HG03558 (cell line): ENCODE measurements at regions not wholly inside any gene's neighbourhood (a gene's known extent, or its start where the extent isn't known, plus 50 kb on each side); places are given as distances from the start of the nearest gene placed in this dataset.
"Not testable (repeated sequence)": the region's sequence is repeated elsewhere in the genome, so short reads cannot be mapped to it uniquely, and the experiment has no call there.

ENCODE experiments used
- ATAC-seq: cut with Tn5 transposase; IDR thresholded peaks from one replicate; pipeline ENCODE4 v1.9.1; 2021; ENCODE audit warnings: moderate number of reproducible peaks; ENCODE audit not compliant: unreplicated experiment; ENCODE audit errors: extremely low read depth

DNA sequence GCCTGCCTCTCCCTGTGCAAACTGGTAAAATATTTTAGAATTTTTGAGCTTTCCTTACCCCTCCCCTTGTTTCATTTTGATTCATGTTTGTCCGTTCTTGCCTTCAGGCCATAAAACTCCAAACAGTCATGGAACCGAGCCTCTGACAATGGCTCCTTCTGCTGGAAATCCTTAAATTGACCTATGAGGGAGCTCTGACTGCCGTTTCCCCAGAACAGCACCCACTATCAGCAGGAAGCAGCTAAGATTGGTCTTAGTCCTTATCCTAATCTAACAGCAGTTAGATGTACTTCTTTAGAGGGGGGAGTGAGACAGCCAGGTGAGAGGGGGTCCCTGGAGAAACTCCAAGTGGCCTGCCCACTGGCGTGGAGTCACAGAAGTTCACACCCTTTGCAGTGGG is 106.7 kb downstream of the FAM174A start:
- ATAC-seq, result no peak

- no peak for ATAC-seq
These were observed 108.3 kb downstream of the FAM174A start for GRCh38 chr5:100643473-100643872.

- ATAC-seq, result no peak
These were observed 109.0 kb downstream of the FAM174A start for GRCh38 chr5:100644185-100644584.

GRCh38 chr5:100644776-100645175 is 109.6 kb downstream of the FAM174A start:
- no peak for ATAC-seq

DNA sequence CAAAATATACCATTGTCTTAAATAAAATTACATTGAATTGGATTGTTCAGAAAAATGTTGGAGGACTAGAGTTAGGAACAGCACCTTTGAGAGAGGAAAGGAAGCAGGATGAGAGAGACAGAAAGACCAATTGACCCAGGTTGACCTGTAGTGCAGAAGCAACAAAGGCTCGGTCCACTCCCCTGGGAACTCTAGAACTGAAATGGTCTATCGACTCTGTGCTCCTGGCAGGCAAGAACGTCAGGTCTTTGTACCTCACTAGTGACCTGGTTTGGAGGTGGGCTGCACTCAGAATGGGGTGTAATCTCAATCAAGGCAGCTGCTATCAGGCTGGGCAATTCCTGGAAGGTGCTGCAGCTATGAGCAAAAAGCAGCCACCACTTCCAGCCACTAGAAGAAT is 110.8 kb downstream of the FAM174A start:
- no peak for ATAC-seq

DNA sequence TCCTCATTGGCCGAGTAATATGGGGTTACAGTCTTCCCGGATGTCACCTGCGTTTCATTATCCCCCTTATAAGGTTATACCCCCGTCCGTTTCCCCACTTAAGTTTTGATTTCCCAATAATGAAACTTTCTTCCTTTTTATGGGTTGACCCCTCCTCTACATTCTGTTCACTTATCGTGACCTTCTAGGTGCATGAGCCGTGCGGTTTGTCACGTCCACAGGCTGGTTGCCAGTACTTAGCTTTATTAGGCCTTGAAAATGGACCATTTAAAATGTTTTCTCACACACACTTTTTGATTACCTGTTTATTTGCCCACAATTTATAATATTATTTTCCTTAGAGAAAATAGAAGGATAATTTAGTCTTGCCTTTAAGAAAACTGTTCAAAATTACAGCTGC is 111.5 kb downstream of the FAM174A start:
- no peak for ATAC-seq

DNA sequence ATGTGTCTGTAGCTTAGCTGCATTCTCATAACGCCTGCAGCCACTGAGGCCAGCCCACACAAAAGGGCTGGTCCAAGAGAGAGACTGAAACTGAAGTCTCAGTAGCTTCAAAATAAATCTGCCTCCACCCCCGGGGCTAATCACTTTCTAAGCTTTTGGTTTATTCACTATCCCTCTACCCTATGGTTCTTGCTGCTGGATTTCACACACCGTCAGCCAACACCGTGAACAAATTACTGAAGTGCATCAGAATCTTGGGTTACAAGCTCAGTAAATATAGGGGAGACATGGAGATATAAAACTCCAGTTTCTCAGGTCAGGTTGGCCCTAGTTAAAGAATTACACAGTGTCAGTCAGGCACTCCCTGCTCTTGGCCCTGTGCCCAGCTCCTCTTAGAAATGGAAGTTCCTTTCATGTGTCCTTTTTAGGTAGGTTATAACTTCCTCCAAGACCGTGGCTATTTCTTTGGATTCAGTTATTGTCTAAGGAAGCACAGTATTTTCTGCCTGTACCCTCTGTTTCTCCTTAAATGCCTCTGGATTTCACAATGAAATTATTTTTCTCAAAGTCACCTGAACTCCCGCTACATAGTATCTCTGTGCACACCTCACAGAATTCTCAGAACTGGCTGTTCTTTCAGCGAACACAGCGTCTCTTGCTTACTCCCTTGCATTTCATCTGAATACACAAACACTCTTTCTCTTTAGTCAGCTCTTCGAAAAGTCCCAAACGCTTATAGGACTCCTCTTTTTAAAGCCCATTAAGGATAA is 112.5 kb downstream of the FAM174A start:
- no peak for ATAC-seq

- no peak for ATAC-seq
These were observed 119.7 kb downstream of the FAM174A start for GRCh38 chr5:100654895-100655294.

DNA sequence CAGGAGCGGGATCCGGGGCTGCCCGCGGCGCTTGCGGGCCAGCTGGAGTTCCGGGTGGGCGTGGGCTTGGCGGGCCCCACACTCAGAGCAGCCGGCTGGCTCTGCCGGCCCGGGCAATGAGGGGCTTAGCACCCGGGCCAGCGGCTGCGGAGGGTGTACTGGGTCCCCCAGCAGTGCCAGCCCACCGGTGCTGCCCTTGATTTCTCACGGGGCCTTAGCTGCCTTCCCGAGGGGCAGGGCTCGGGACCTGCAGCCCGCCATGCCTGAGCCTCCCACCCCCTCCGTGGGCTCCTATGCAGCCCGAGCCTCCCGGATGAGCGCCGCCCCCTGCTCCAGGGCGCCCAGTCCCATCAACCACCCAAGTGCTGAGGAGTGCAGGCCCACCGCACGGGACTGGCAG is 121.6 kb downstream of the FAM174A start:
- ATAC-seq, result not testable (repeated sequence)

- no peak for ATAC-seq
These were observed 124.1 kb downstream of the FAM174A start for GRCh38 chr5:100659080-100659795.

DNA sequence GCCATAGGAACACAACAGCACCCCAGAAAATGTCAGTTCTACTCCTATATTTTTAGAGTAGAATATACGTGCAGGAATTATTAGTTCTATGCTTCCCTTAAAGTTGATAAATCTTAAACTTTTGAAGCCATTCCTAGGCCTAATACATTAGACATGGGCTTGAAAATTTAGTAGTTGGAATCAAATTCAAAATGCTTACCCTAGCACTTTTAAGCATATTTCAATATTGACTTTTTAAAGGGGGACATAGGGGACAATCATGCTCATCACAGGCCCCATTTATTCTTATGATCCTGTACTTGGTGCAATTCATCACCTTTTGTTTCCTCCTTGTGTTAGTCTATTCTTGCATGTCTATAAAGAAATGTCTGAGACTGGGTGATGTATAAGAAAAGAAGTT is 129.0 kb downstream of the FAM174A start:
- no peak for ATAC-seq

- ATAC-seq, result no peak
These were observed 132.0 kb downstream of the FAM174A start for GRCh38 chr5:100667161-100667630.

GRCh38 chr5:100668511-100668910 is 133.3 kb downstream of the FAM174A start:
- no peak for ATAC-seq

DNA sequence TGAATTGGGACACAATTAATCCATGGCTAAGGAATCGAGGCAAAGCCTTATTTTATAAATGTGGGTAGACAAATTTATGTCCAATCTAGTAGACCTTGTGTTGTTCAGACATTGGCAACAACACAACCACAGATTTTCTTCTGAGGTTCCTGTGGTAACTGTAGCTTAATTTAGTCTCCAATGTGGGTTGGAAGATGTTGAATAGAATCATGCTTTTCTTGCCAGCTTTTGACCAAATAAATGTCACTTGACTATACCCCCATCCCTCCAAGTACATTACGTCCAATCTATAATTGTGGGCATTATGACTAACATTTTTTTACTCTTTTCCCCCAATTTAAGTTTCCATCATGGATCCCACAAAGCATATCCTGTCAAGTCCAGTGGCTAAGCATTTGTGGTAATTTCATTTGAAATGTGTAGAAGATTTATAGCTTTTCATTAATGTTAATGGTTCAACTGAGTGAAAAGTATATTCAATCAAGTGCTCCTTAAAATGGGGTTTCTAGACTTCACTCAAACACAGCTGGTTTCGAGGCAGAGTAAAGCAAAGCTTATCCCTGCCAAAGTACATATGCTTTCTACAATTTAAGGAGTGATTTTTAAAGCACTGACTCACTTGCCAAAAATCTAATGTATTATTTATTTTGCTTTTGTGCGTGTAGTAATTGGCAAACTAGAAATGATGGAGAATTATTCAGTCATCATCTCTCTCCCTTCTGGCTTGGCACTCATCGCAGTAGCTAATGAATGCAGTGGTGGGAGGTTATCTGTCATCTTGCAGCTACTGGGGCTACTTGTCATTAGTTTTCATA is 141.8 kb downstream of the FAM174A start:
- ATAC-seq, result no peak

DNA sequence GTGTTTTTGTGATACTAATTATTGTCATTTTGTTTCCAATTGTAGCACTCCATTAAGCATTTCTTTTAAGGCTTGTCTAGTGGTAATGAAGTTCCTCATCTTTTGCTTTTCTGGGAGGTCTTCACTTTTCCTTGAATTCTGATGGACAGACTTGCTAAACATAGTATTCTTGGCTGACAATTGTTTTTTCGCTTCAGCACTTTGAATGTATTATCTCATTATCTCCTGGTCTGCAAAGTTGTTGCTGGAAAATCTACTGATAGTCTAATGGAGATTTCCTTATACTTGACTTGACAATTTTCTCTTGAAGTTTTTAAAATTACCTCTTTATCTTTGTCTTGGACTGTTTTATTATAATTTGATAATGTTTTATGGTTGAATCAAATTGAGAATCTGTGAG is 147.5 kb downstream of the FAM174A start:
- ATAC-seq, result no peak

DNA sequence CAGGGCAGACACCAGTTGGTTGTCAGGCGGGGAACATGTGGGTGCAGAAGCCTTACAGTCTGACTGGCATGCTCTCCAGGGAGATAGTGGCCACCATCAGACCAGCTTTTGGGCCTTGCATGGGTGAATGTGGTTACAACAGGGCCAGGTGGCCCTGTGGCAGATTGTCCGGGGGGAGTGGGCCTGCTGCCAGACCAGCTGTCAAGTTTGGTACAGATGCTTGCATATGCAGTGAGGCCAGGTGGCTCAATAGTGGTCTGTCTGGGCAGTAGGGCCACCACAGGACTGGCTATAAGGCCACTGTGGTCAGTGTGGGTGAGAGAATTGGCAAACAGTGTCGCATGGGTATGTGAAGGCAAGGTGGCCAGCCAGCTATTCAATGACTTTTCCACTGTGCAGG is 148.7 kb downstream of the FAM174A start:
- ATAC-seq, result no peak

- not testable (repeated sequence) for ATAC-seq
These were observed 149.9 kb downstream of the FAM174A start for GRCh38 chr5:100685122-100685521.

DNA sequence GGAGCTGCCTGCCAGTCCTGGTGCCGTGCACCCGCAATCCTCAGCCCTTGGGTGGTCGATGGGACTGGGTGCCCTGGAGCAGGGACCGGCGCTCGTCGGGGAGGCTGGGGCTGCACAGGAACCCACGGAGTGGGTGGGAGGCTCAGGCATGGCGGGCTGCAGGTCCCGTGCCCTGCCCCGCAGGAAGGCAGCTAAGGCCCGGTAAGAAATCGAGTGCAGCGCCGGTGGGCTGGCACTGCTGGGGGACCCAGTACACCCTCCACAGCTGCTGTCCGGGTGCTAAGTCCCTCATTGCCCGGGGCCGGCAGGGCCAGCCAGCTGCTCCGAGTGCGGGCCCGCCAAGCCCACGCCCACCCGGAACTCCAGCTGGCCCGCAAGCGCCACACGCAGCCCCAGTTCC is 153.7 kb downstream of the FAM174A start:
- ATAC-seq, result not testable (repeated sequence)

DNA sequence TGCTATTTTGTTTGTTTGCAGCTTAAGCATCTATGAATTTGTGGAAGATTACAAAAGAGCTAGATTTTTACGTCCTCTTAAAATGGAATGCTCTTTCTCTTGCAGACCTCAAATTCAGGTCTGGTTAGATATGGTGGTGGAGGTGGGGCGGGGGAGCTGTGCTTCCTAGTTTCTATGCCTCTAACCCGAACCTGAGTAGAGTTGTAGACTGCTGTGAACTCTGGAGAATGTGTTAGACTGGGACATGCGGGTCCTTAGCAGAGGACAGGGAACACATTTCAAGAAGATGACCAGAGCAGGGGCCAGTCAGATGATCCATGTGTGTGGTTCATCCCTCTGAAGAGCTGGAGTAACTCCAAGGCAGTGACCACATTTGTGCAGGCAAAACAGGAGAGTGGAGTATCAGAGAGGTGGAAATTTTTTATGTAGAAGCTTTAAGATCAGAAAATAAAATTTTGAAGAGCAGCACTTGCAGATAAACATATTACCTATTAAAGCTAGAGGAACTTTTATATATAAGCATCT is 154.9 kb downstream of the FAM174A start:
- no peak for ATAC-seq

GRCh38 chr5:100691085-100691484 is 155.9 kb downstream of the FAM174A start:
- no peak for ATAC-seq

GRCh38 chr5:100691548-100691947 is 156.4 kb downstream of the FAM174A start:
- no peak for ATAC-seq
